ENCODE measurements at regions not wholly inside any gene's neighbourhood (a gene's known extent, or its start where the extent isn't known, plus 50 kb on each side); places are given as distances from the start of the nearest gene placed in this dataset.
A peak's percentile ranks its signal among the peaks of the same experiment; 100 is the strongest.

- no peak for DNase-seq
These were observed 857.4 kb downstream of the OLFM4 start for GRCh38 chr13:53885997-53886396.

- DNase-seq = no peak
These were observed 862.1 kb downstream of the OLFM4 start for GRCh38 chr13:53890696-53891095.

- DNase-seq = no peak
These were observed 873.0 kb downstream of the OLFM4 start for GRCh38 chr13:53901593-53901992.

- no peak for DNase-seq
These were observed 879.3 kb downstream of the OLFM4 start for GRCh38 chr13:53907891-53908290.

GRCh38 chr13:53920916-53921315, 892.3 kb downstream of the OLFM4 start:
- no peak for DNase-seq

GRCh38 chr13:53921473-53921872, 892.9 kb downstream of the OLFM4 start:
- no peak for DNase-seq

GRCh38 chr13:53941588-53942190, 913.1 kb downstream of the OLFM4 start:
- no peak for DNase-seq

GRCh38 chr13:53946500-53946899, 917.9 kb downstream of the OLFM4 start:
- no peak for DNase-seq

- peak; percentile 63 for DNase-seq
These were observed 924.6 kb downstream of the OLFM4 start for GRCh38 chr13:53953183-53953582.
